ENCODE measurements at regions not wholly inside any gene's neighbourhood (a gene's known extent, or its start where the extent isn't known, plus 50 kb on each side); places are given as distances from the start of the nearest gene placed in this dataset.

- no peak for DNase-seq
- H3K4me1 Mint-ChIP-seq, result no peaks in the 10 kb centered on the region
- H3K4me3 Mint-ChIP-seq, result no peak overlapping the region
- H3K9me3 Mint-ChIP-seq, result peaks cover 6 to 7% (median 6%) of the 10 kb centered on the region in 3 donors
- Histone ChIP-seq H3K4me1 (ENCODE audit: control insufficient read depth in 1 of 2, extremely low read depth in 1 of 2, insufficient read depth in 2 of 2, low read length in 2 of 2) (no peaks in the 10 kb centered on the region), H3K27me3 (replicated peaks in 1 of 2; ENCODE audit: control insufficient read depth in 2 of 2, extremely low read depth in 1 of 2, insufficient read depth in 2 of 2, low read length in 1 of 2) (no peaks in the 10 kb centered on the region), H3K4me3 (ENCODE audit: control insufficient read depth in 1 of 2, extremely low read depth in 1 of 2, low read length in 1 of 2) (no peak overlapping the region), H3K9me3 (peaks cover 5% of the 10 kb centered on the region), H3K27ac (ENCODE audit: low read length) (no peak overlapping the region), H3K36me3 (ENCODE audit: control insufficient read depth in 2 of 2, extremely low read depth in 1 of 2, insufficient read depth in 1 of 2, low read length in 1 of 2) (no peaks in the 10 kb centered on the region)
- WGBS (ENCODE audit: insufficient coverage), result 55% methylated on average over 3 of the region's 4 CpGs
- ChIA-PET CTCF (no interaction called here), POLR2A (no interaction called here)
- H3K27me3 Mint-ChIP-seq, result no peaks in the 10 kb centered on the region
- H3K36me3 Mint-ChIP-seq, result no peaks in the 10 kb centered on the region
- no peak overlapping the region for H3K27ac Mint-ChIP-seq
- no peak for ATAC-seq (replicated peaks in 1 of 4)
Measured at GRCh38 chr6:86724695-86725094, 212.6 kb upstream of the HTR1E start.

GRCh38 chr6:86723729-86724128 is 213.6 kb upstream of the HTR1E start:
- Mint-ChIP-seq H3K36me3 (no peaks in the 10 kb centered on the region), H3K4me1 (no peaks in the 10 kb centered on the region), H3K27ac (no peak overlapping the region), H3K9me3 (peaks cover 6 to 14% (median 6%) of the 10 kb centered on the region in 3 donors), H3K27me3 (no peaks in the 10 kb centered on the region), H3K4me3 (no peak overlapping the region)
- no peak for ATAC-seq (replicated peaks in 1 of 4)
- 86% methylated on average over 1 of the region's 4 CpGs for WGBS (ENCODE audit: insufficient coverage)
- ChIA-PET CTCF (no interaction called here), POLR2A (no interaction called here)
- no peaks in the 10 kb centered on the region for H3K27me3 ChIP-seq (replicated peaks in 1 of 2; ENCODE audit: control insufficient read depth in 2 of 2, extremely low read depth in 1 of 2, insufficient read depth in 2 of 2, low read length in 1 of 2)
- DNase-seq, result no peak
- no peak overlapping the region for H3K4me3 ChIP-seq (ENCODE audit: control insufficient read depth in 1 of 2, extremely low read depth in 1 of 2, low read length in 1 of 2)
- peaks cover 5% of the 10 kb centered on the region for H3K9me3 ChIP-seq
- no peaks in the 10 kb centered on the region for H3K4me1 ChIP-seq (ENCODE audit: control insufficient read depth in 1 of 2, extremely low read depth in 1 of 2, insufficient read depth in 2 of 2, low read length in 2 of 2)
- no peak overlapping the region for H3K27ac ChIP-seq (ENCODE audit: low read length)
- H3K36me3 ChIP-seq (ENCODE audit: control insufficient read depth in 2 of 2, extremely low read depth in 1 of 2, insufficient read depth in 1 of 2, low read length in 1 of 2), result no peaks in the 10 kb centered on the region

- POLR2A ChIA-PET, result no interaction called here
- Histone ChIP-seq H3K36me3 (ENCODE audit: control insufficient read depth in 2 of 2, extremely low read depth in 1 of 2, insufficient read depth in 1 of 2, low read length in 1 of 2) (no peaks in the 10 kb centered on the region), H3K27ac (ENCODE audit: low read length) (no peak overlapping the region), H3K27me3 (replicated peaks in 1 of 2; ENCODE audit: control insufficient read depth in 2 of 2, extremely low read depth in 1 of 2, insufficient read depth in 2 of 2, low read length in 1 of 2) (no peaks in the 10 kb centered on the region), H3K4me1 (ENCODE audit: control insufficient read depth in 1 of 2, extremely low read depth in 1 of 2, insufficient read depth in 2 of 2, low read length in 2 of 2) (no peaks in the 10 kb centered on the region), H3K9me3 (peaks cover 5% of the 10 kb centered on the region), H3K4me3 (ENCODE audit: control insufficient read depth in 1 of 2, extremely low read depth in 1 of 2, low read length in 1 of 2) (no peak overlapping the region)
- Mint-ChIP-seq H3K27me3 (no peaks in the 10 kb centered on the region), H3K9me3 (peaks cover 4 to 14% (median 6%) of the 10 kb centered on the region in 3 donors), H3K4me1 (no peaks in the 10 kb centered on the region), H3K36me3 (no peaks in the 10 kb centered on the region), H3K4me3 (no peak overlapping the region), H3K27ac (no peak overlapping the region)
- no peak for ATAC-seq (replicated peaks in 1 of 4)
- DNase-seq, result no peak
- CTCF ChIA-PET, result no interaction called here
- 65% methylated on average over 2 of the region's 3 CpGs for WGBS (ENCODE audit: insufficient coverage)
Measured at GRCh38 chr6:86723151-86723550, 214.2 kb upstream of the HTR1E start.

- Mint-ChIP-seq H3K36me3 (no peaks in the 10 kb centered on the region), H3K4me1 (no peaks in the 10 kb centered on the region), H3K27ac (no peak overlapping the region), H3K4me3 (no peak overlapping the region), H3K9me3 (peaks cover 3 to 14% (median 4%) of the 10 kb centered on the region in 3 donors), H3K27me3 (no peaks in the 10 kb centered on the region)
- CTCF ChIA-PET, result no interaction called here
- ATAC-seq (replicated peaks in 1 of 4) (no peak), DNase-seq (no peak)
- H3K27me3 ChIP-seq (replicated peaks in 1 of 2; ENCODE audit: control insufficient read depth in 2 of 2, extremely low read depth in 1 of 2, insufficient read depth in 2 of 2, low read length in 1 of 2), result no peaks in the 10 kb centered on the region
- H3K36me3 ChIP-seq (ENCODE audit: control insufficient read depth in 2 of 2, extremely low read depth in 1 of 2, insufficient read depth in 1 of 2, low read length in 1 of 2), result no peaks in the 10 kb centered on the region
- no peak overlapping the region for H3K27ac ChIP-seq (ENCODE audit: low read length)
- H3K4me3 ChIP-seq (ENCODE audit: control insufficient read depth in 1 of 2, extremely low read depth in 1 of 2, low read length in 1 of 2), result no peak overlapping the region
- H3K9me3 ChIP-seq, result peaks cover 5% of the 10 kb centered on the region
- no peaks in the 10 kb centered on the region for H3K4me1 ChIP-seq (ENCODE audit: control insufficient read depth in 1 of 2, extremely low read depth in 1 of 2, insufficient read depth in 2 of 2, low read length in 2 of 2)
- POLR2A ChIA-PET, result no interaction called here
Measured at GRCh38 chr6:86722131-86722530, 215.2 kb upstream of the HTR1E start.

GRCh38 chr6:86715676-86716075 is 221.7 kb upstream of the HTR1E start:
- H3K27me3 Mint-ChIP-seq, result no peaks in the 10 kb centered on the region
- DNase-seq, result no peak
- CTCF ChIA-PET, result no interaction called here

GRCh38 chr6:86712039-86712438 is 225.3 kb upstream of the HTR1E start:
- no peak for DNase-seq
- Histone ChIP-seq H3K9me3 (no peaks in the 10 kb centered on the region), H3K4me1 (ENCODE audit: control insufficient read depth in 1 of 2, extremely low read depth in 1 of 2, insufficient read depth in 2 of 2, low read length in 2 of 2) (no peaks in the 10 kb centered on the region), H3K27ac (ENCODE audit: low read length) (no peak overlapping the region), H3K27me3 (replicated peaks in 1 of 2; ENCODE audit: control insufficient read depth in 2 of 2, extremely low read depth in 1 of 2, insufficient read depth in 2 of 2, low read length in 1 of 2) (no peaks in the 10 kb centered on the region), H3K4me3 (ENCODE audit: control insufficient read depth in 1 of 2, extremely low read depth in 1 of 2, low read length in 1 of 2) (no peak overlapping the region), H3K36me3 (ENCODE audit: control insufficient read depth in 2 of 2, extremely low read depth in 1 of 2, insufficient read depth in 1 of 2, low read length in 1 of 2) (no peaks in the 10 kb centered on the region)
- ChIA-PET POLR2A (no interaction called here), CTCF (no interaction called here)
- H3K27ac Mint-ChIP-seq, result no peak overlapping the region
- H3K9me3 Mint-ChIP-seq, result peaks cover 0 to 4% (median 0%) of the 10 kb centered on the region in 3 donors
- no peak overlapping the region for H3K4me3 Mint-ChIP-seq
- WGBS (ENCODE audit: insufficient coverage), result no CpG with 5 or more reads among the region's 2 CpGs
- no peaks in the 10 kb centered on the region for H3K36me3 Mint-ChIP-seq
- H3K4me1 Mint-ChIP-seq, result no peaks in the 10 kb centered on the region
- ATAC-seq (replicated peaks in 1 of 4), result no peak
- H3K27me3 Mint-ChIP-seq, result no peaks in the 10 kb centered on the region

More at GRCh38 chr6:86715676-86716075, 221.7 kb upstream of the HTR1E start:
- Mint-ChIP-seq H3K36me3 (no peaks in the 10 kb centered on the region), H3K9me3 (peaks cover 0 to 10% (median 3%) of the 10 kb centered on the region in 3 donors), H3K4me3 (no peak overlapping the region), H3K27ac (no peak overlapping the region), H3K4me1 (no peaks in the 10 kb centered on the region)
- Histone ChIP-seq H3K27me3 (replicated peaks in 1 of 2; ENCODE audit: control insufficient read depth in 2 of 2, extremely low read depth in 1 of 2, insufficient read depth in 2 of 2, low read length in 1 of 2) (no peaks in the 10 kb centered on the region), H3K27ac (ENCODE audit: low read length) (no peak overlapping the region), H3K4me1 (ENCODE audit: control insufficient read depth in 1 of 2, extremely low read depth in 1 of 2, insufficient read depth in 2 of 2, low read length in 2 of 2) (no peaks in the 10 kb centered on the region), H3K36me3 (ENCODE audit: control insufficient read depth in 2 of 2, extremely low read depth in 1 of 2, insufficient read depth in 1 of 2, low read length in 1 of 2) (no peaks in the 10 kb centered on the region), H3K4me3 (ENCODE audit: control insufficient read depth in 1 of 2, extremely low read depth in 1 of 2, low read length in 1 of 2) (no peak overlapping the region), H3K9me3 (peaks cover 3% of the 10 kb centered on the region)
- POLR2A ChIA-PET, result no interaction called here
- WGBS (ENCODE audit: insufficient coverage), result no CpG with 5 or more reads among the region's 3 CpGs
- ATAC-seq (replicated peaks in 1 of 4), result no peak

GRCh38 chr6:86707545-86708120 is 229.7 kb upstream of the HTR1E start:
- ChIA-PET CTCF (interaction anchor here in 1 of 2 donors (0.6 kb wide), 1 partner anchor 50 kb away, joined by 3 read pairs; no protein-coding TSS in a partner anchor), POLR2A (no interaction called here)
- Mint-ChIP-seq H3K9me3 (peaks cover 4 to 12% (median 6%) of the 10 kb centered on the region in 3 donors), H3K36me3 (no peaks in the 10 kb centered on the region), H3K27ac (no peak overlapping the region), H3K4me1 (no peaks in the 10 kb centered on the region), H3K27me3 (no peaks in the 10 kb centered on the region), H3K4me3 (no peak overlapping the region)
- Histone ChIP-seq H3K9me3 (no peaks in the 10 kb centered on the region), H3K36me3 (ENCODE audit: control insufficient read depth in 2 of 2, extremely low read depth in 1 of 2, insufficient read depth in 1 of 2, low read length in 1 of 2) (no peaks in the 10 kb centered on the region), H3K4me1 (ENCODE audit: control insufficient read depth in 1 of 2, extremely low read depth in 1 of 2, insufficient read depth in 2 of 2, low read length in 2 of 2) (no peaks in the 10 kb centered on the region), H3K27me3 (replicated peaks in 1 of 2; ENCODE audit: control insufficient read depth in 2 of 2, extremely low read depth in 1 of 2, insufficient read depth in 2 of 2, low read length in 1 of 2) (no peaks in the 10 kb centered on the region), H3K4me3 (ENCODE audit: control insufficient read depth in 1 of 2, extremely low read depth in 1 of 2, low read length in 1 of 2) (no peak overlapping the region), H3K27ac (ENCODE audit: low read length) (no peak overlapping the region)
- DNase-seq, result no peak
- no peak for ATAC-seq (replicated peaks in 1 of 4)
- WGBS (ENCODE audit: insufficient coverage), result 100% methylated on average over 1 of the region's 2 CpGs
